Trophoblast cell (in vitro differentiated cells and primary cell): ENCODE measurements at regions not wholly inside any gene's neighbourhood (a gene's known extent, or its start where the extent isn't known, plus 50 kb on each side); places are given as distances from the start of the nearest gene placed in this dataset.
A peak's percentile ranks its signal among the peaks of the same experiment; 100 is the strongest.

ENCODE experiments used
- DNase-seq, 2 donors: peaks; one replicate each; pipeline ENCODE4 v3.0.0-alpha.2; 2016
- H2AFZ ChIP-seq: 2 replicates; pipeline ENCODE4 v1.6.1; 2013; ENCODE audit warnings: low read length, moderate library complexity, mild to moderate bottlenecking; ENCODE audit not compliant: insufficient read depth, poor library complexity
- H2AK5ac ChIP-seq: 2 replicates; pipeline ENCODE4 v1.6.1; 2013; ENCODE audit warnings: mild to moderate bottlenecking, low read length
- H2BK120ac ChIP-seq: 2 replicates; pipeline ENCODE4 v1.6.1; 2013; ENCODE audit warnings: low read length, mild to moderate bottlenecking, moderate library complexity; ENCODE audit not compliant: insufficient read depth, poor library complexity
- H2BK12ac ChIP-seq: 2 replicates; pipeline ENCODE4 v1.6.1; 2013; ENCODE audit warnings: mild to moderate bottlenecking, low read length, moderate library complexity
- H2BK5ac ChIP-seq: 2 replicates; pipeline ENCODE4 v1.6.1; 2013; ENCODE audit warnings: low read length, low read depth, moderate library complexity, mild to moderate bottlenecking; ENCODE audit not compliant: poor library complexity
- H3K14ac ChIP-seq: 2 replicates; pipeline ENCODE4 v1.6.1; 2013; ENCODE audit warnings: mild to moderate bottlenecking, low read length
- H3K18ac ChIP-seq: 2 replicates; pipeline ENCODE4 v1.6.1; 2013; ENCODE audit warnings: mild to moderate bottlenecking, low read length
- H3K23ac ChIP-seq: 2 replicates; pipeline ENCODE4 v1.6.1; 2013; ENCODE audit warnings: low read length
- H3K27ac ChIP-seq: 2 replicates; pipeline ENCODE4 v1.5.1; 2013; ENCODE audit warnings: low read depth, mild to moderate bottlenecking, inconsistent platforms, low read length, moderate library complexity
- H3K27me3 ChIP-seq: 2 replicates; pipeline ENCODE4 v1.6.1; 2013; ENCODE audit warnings: inconsistent platforms, mild to moderate bottlenecking, low read length, moderate library complexity; ENCODE audit not compliant: insufficient read depth
- H3K36me3 ChIP-seq, 2 experiments: 1 replicate in 1 of 2; 2 replicates in 1 of 2; pipeline ENCODE4 v1.6.1; 2013; ENCODE audit warnings: low read length in 2 of 2, mild to moderate bottlenecking in 2 of 2, moderate library complexity in 1 of 2; ENCODE audit not compliant: insufficient read depth in 2 of 2, control insufficient read depth in 1 of 2
- H3K4ac ChIP-seq: 2 replicates; pipeline ENCODE4 v1.6.1; 2013; ENCODE audit warnings: low read depth, mild to moderate bottlenecking, low read length, moderate library complexity
- H3K4me1 ChIP-seq, 2 experiments: 1 replicate in 1 of 2; 2 replicates in 1 of 2; pipeline ENCODE4 v1.6.1; 2013; ENCODE audit warnings: low read length in 2 of 2, mild to moderate bottlenecking in 2 of 2, moderate library complexity in 1 of 2; ENCODE audit not compliant: insufficient read depth in 2 of 2, control insufficient read depth in 1 of 2
- H3K4me2 ChIP-seq: 2 replicates; pipeline ENCODE4 v1.6.1; 2013; ENCODE audit warnings: inconsistent platforms, mild to moderate bottlenecking, low read length, moderate library complexity
- H3K4me3 ChIP-seq: 2 replicates; pipeline ENCODE4 v1.5.1; 2013; ENCODE audit warnings: mild to moderate bottlenecking, low read depth, low read length, inconsistent platforms
- H3K79me1 ChIP-seq: one replicate; pipeline ENCODE4 v1.6.1; 2013; ENCODE audit warnings: low read length
- H3K79me2 ChIP-seq: 2 replicates; pipeline ENCODE4 v1.6.1; 2013; ENCODE audit warnings: low read length, mild to moderate bottlenecking; ENCODE audit not compliant: control insufficient read depth, insufficient read depth, poor library complexity
- H3K9ac ChIP-seq: 2 replicates; pipeline ENCODE4 v1.6.1; 2013; ENCODE audit warnings: mild to moderate bottlenecking, low read length
- H3K9me3 ChIP-seq: 2 replicates; pipeline ENCODE4 v1.6.1; 2013; ENCODE audit warnings: low read depth, mild to moderate bottlenecking, control low read depth, inconsistent platforms, low read length; ENCODE audit not compliant: insufficient read depth
- H4K12ac ChIP-seq: 2 replicates; pipeline ENCODE4 v1.6.1; 2013; ENCODE audit warnings: low read depth, mild to moderate bottlenecking, low read length, moderate library complexity
- H4K8ac ChIP-seq: 2 replicates; pipeline ENCODE4 v1.6.1; 2013; ENCODE audit warnings: low read depth, mild to moderate bottlenecking, low read length, moderate library complexity
- H4K91ac ChIP-seq: one replicate; pipeline ENCODE4 v1.6.1; 2013; ENCODE audit warnings: low read depth, mild to moderate bottlenecking, low read length, moderate library complexity
- WGBS: extraction: QIAGEN DNeasy Blood & Tissue Kit; methylation state at CpG from one replicate; pipeline ENCODE4 v1.1.7; 2013; ENCODE audit warnings: missing lambda C conversion rate; ENCODE audit not compliant: insufficient read length, insufficient coverage; ENCODE audit errors: extremely low coverage; 5-methylcytosine and 5-hydroxymethylcytosine counted together

DNA sequence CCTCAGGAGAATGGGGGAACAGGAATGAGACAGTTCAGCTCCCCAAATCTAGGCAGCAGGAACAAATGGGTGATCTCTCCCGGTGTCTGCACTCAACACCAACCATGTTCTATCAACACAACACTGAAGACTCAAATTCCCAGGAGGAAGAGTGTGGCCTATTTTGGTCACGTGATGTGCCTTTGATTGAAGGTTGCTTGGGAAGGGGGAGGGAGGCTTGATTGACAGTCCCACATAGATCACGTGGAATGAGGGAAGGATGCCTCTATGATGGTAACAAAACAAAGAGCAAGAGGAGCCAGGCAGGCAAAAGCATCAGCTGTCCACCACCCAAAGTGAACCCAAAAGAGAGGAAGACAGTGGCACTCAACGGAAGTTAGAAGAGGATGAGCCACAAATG is 364.8 kb downstream of the KIF16B start:
- Histone ChIP-seq H3K36me3 (no peaks in the 10 kb centered on the region), H3K9me3 (no peaks in the 10 kb centered on the region), H2AK5ac (no peak overlapping the region), H2BK12ac (no peak overlapping the region), H3K79me2 (no peaks in the 10 kb centered on the region), H3K27me3 (no peaks in the 10 kb centered on the region), H4K91ac (no peak overlapping the region), H3K4ac (no peak overlapping the region), H4K8ac (no peak overlapping the region), H3K4me2 (no peak overlapping the region), H2BK5ac (no peak overlapping the region), H3K4me3 (no peak overlapping the region), H3K23ac (no peak overlapping the region), H3K18ac (no peak overlapping the region), H3K4me1 (no peaks in the 10 kb centered on the region), H2AFZ (no peak overlapping the region), H3K27ac (no peak overlapping the region), H2BK120ac (no peak overlapping the region), H3K9ac (no peak overlapping the region), H3K14ac (no peak overlapping the region), H4K12ac (no peak overlapping the region), H3K79me1 (no peaks in the 10 kb centered on the region)
- WGBS = no CpG with 5 or more reads among the region's 4 CpGs
- no peak for DNase-seq

DNA sequence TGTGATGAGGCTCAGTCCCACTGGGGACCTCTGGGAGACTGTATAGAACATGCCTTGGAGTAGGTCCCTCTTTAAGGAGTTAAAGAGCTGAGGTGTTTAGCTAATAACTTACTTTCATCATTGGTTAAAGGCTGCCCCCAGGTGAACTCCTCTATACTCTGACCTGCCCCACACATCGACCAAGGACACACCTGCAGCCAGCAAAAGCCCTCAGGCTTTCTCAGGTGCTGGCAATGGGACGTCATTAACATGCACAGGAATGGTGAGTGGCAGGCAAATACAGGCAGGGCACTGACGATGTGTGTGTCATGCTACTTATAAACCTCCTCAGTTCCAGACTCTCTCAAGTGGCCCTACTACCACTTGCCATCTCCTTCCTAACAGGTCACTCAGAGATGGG is 366.4 kb downstream of the KIF16B start:
- H3K4ac ChIP-seq = no peak overlapping the region
- no peak overlapping the region for H4K12ac ChIP-seq
- no CpG with 5 or more reads among the region's 3 CpGs for WGBS
- H2BK12ac ChIP-seq = no peak overlapping the region
- H3K9me3 ChIP-seq = no peaks in the 10 kb centered on the region
- H2BK5ac ChIP-seq = no peak overlapping the region
- no peaks in the 10 kb centered on the region for H3K79me1 ChIP-seq
- no peak overlapping the region for H3K27ac ChIP-seq
- no peak overlapping the region for H3K14ac ChIP-seq
- no peaks in the 10 kb centered on the region for H3K79me2 ChIP-seq
- H4K8ac ChIP-seq = no peak overlapping the region
- H3K9ac ChIP-seq = no peak overlapping the region
- no peaks in the 10 kb centered on the region for H3K36me3 ChIP-seq
- no peaks in the 10 kb centered on the region for H3K27me3 ChIP-seq
- no peak overlapping the region for H2AFZ ChIP-seq
- no peak overlapping the region for H3K23ac ChIP-seq
- DNase-seq = peak; percentile 82 to 89
- H3K4me3 ChIP-seq = no peak overlapping the region
- H3K4me1 ChIP-seq = no peaks in the 10 kb centered on the region
- H3K18ac ChIP-seq = no peak overlapping the region
- H2BK120ac ChIP-seq = no peak overlapping the region
- no peak overlapping the region for H3K4me2 ChIP-seq
- no peak overlapping the region for H4K91ac ChIP-seq
- no peak overlapping the region for H2AK5ac ChIP-seq

GRCh38 chr20:16205507-16205906 is 367.7 kb downstream of the KIF16B start:
- Histone ChIP-seq H3K36me3 (no peaks in the 10 kb centered on the region), H3K27me3 (no peaks in the 10 kb centered on the region), H3K14ac (no peak overlapping the region), H3K18ac (no peak overlapping the region), H3K23ac (no peak overlapping the region), H4K91ac (no peak overlapping the region), H3K9ac (no peak overlapping the region), H2BK5ac (no peak overlapping the region), H3K4me2 (no peak overlapping the region), H3K9me3 (no peaks in the 10 kb centered on the region), H3K27ac (no peak overlapping the region), H4K12ac (no peak overlapping the region), H2AK5ac (no peak overlapping the region), H4K8ac (no peak overlapping the region), H2BK120ac (no peak overlapping the region), H3K79me1 (no peaks in the 10 kb centered on the region), H2BK12ac (no peak overlapping the region), H3K4me1 (no peaks in the 10 kb centered on the region), H3K79me2 (no peaks in the 10 kb centered on the region), H2AFZ (no peak overlapping the region), H3K4ac (no peak overlapping the region), H3K4me3 (no peak overlapping the region)
- DNase-seq = peak in 1 of 2 donors; percentile 19
- no CpG with 5 or more reads among the region's 2 CpGs for WGBS

GRCh38 chr20:16203096-16203495 is 370.2 kb downstream of the KIF16B start:
- Histone ChIP-seq H2AK5ac (no peak overlapping the region), H3K36me3 (no peaks in the 10 kb centered on the region), H3K27me3 (no peaks in the 10 kb centered on the region), H3K79me1 (no peaks in the 10 kb centered on the region), H3K79me2 (no peaks in the 10 kb centered on the region), H4K8ac (no peak overlapping the region), H2AFZ (no peak overlapping the region), H3K23ac (no peak overlapping the region), H2BK120ac (no peak overlapping the region), H3K27ac (no peak overlapping the region), H2BK5ac (no peak overlapping the region), H3K4me2 (no peak overlapping the region), H2BK12ac (no peak overlapping the region), H4K12ac (no peak overlapping the region), H4K91ac (no peak overlapping the region), H3K4me3 (no peak overlapping the region), H3K4ac (no peak overlapping the region), H3K14ac (no peak overlapping the region), H3K9me3 (no peaks in the 10 kb centered on the region), H3K18ac (no peak overlapping the region), H3K4me1 (no peaks in the 10 kb centered on the region), H3K9ac (no peak overlapping the region)
- DNase-seq = no peak
